Tibial nerve (tissue), 4 donors: ENCODE measurements at regions not wholly inside any gene's neighbourhood (a gene's known extent, or its start where the extent isn't known, plus 50 kb on each side); places are given as distances from the start of the nearest gene placed in this dataset.

Experiments used
- DNase-seq, 2 donors: peaks; one replicate each; pipeline ENCODE4 v3.0.0-alpha.2; 2019; ENCODE audit warnings: low spot score in 2 of 2
- H3K27ac ChIP-seq, 4 donors: fragments of 200-600 bp; sonication (generic) in 3 of 4; one replicate each; pipeline ENCODE4 v1.5.1; 2017 to 2019; ENCODE audit warnings: mild to moderate bottlenecking in 1 of 4
- H3K27me3 ChIP-seq, 2 donors: fragments of 200-600 bp; sonication (generic) in 1 of 2; one replicate each; pipeline versions ENCODE4 v1.5.1 to v1.6.0; 2017 to 2019
- H3K36me3 ChIP-seq, 3 donors: fragments of 200-600 bp; sonication (generic); one replicate each; pipeline ENCODE4 v1.5.1; 2018 to 2019
- H3K4me1 ChIP-seq, 4 donors: fragments of 200-600 bp; sonication (generic) in 3 of 4; one replicate each; pipeline ENCODE4 v1.5.1; 2017 to 2019
- H3K4me3 ChIP-seq, 4 donors: fragments of 200-600 bp; sonication (generic) in 3 of 4; one replicate each; pipeline ENCODE4 v1.5.1; 2017 to 2019; ENCODE audit warnings: mild to moderate bottlenecking in 1 of 4, moderate library complexity in 1 of 4
- H3K9me3 ChIP-seq, 4 donors: fragments of 200-600 bp; sonication (generic) in 3 of 4; one replicate each; pipeline ENCODE4 v1.5.1; 2017 to 2019
- EP300 ChIP-seq, 2 donors: sonication (generic); formaldehyde crosslinking; IDR thresholded peaks; one replicate each; pipeline ENCODE4 v1.6.1; 2017; ENCODE audit warnings: antibody characterized with exemption in 2 of 2, mild to moderate bottlenecking in 1 of 2
- POLR2A ChIP-seq, 2 donors: fragments of 450-650 bp; IDR thresholded peaks; one replicate each; pipeline ENCODE4 v1.6.1; 2017; ENCODE audit warnings: antibody characterized with exemption in 2 of 2, mild to moderate bottlenecking in 2 of 2, moderate library complexity in 2 of 2
- whole genome bisulfite sequencing, 2 donors: methylation state at CpG; one replicate each; pipeline ENCODE4 v1.1.5; 2018; 5-methylcytosine and 5-hydroxymethylcytosine counted together
- TF ChIP-seq, protein P1 (sequence below), 5 experiments: fragments of 200-600 bp in 3 of 5; fragments of 450-650 bp in 2 of 5; sonication (generic) in 3 of 5; IDR thresholded peaks; one replicate each; pipeline ENCODE4 v1.5.1; 2016 to 2019; ENCODE audit warnings: antibody characterized with exemption in 5 of 5, mild to moderate bottlenecking in 3 of 5, moderate library complexity in 2 of 5

DNA sequence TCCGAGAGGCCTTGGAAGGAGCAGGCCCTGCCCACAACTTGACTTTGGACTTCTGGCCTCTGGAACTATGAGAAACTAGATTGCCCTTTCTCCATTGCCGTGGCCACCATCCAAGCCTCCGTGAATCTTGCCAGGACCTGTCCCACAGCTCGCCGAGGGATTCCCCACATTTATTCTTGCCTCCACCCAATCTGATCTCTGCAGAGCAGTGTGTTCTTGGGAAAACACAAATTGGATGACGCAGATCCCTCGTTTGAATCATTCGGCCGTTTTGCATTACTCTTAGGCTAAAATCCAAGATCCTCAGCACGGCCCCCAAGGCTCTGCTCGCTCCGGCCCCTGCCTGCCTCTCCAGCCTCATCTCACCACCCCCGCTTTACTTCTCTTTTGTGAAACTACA lies 364.2 kb downstream of the ZNF516 start:
- WGBS, 2 donors: 78 to 83% methylated on average over 13 of the region's 13 CpGs
- Histone ChIP-seq H3K27me3 (no peaks in the 10 kb centered on the region), H3K4me3 (no peak overlapping the region), H3K27ac (no peak overlapping the region), H3K4me1 (no peaks in the 10 kb centered on the region), H3K36me3 (no peaks in the 10 kb centered on the region), H3K9me3 (peaks cover 0 to 14% (median 0%) of the 10 kb centered on the region in 4 donors)
- no peak for TF ChIP-seq POLR2A (IDR thresholded peaks at IDR 0.05)
- TF ChIP-seq, protein P1, sequence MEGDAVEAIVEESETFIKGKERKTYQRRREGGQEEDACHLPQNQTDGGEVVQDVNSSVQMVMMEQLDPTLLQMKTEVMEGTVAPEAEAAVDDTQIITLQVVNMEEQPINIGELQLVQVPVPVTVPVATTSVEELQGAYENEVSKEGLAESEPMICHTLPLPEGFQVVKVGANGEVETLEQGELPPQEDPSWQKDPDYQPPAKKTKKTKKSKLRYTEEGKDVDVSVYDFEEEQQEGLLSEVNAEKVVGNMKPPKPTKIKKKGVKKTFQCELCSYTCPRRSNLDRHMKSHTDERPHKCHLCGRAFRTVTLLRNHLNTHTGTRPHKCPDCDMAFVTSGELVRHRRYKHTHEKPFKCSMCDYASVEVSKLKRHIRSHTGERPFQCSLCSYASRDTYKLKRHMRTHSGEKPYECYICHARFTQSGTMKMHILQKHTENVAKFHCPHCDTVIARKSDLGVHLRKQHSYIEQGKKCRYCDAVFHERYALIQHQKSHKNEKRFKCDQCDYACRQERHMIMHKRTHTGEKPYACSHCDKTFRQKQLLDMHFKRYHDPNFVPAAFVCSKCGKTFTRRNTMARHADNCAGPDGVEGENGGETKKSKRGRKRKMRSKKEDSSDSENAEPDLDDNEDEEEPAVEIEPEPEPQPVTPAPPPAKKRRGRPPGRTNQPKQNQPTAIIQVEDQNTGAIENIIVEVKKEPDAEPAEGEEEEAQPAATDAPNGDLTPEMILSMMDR (IDR thresholded peaks at IDR 0.05): no peak
- no peak for TF ChIP-seq EP300 (IDR thresholded peaks at IDR 0.05)
- peak; percentile 40 to 43 for DNase-seq

DNA sequence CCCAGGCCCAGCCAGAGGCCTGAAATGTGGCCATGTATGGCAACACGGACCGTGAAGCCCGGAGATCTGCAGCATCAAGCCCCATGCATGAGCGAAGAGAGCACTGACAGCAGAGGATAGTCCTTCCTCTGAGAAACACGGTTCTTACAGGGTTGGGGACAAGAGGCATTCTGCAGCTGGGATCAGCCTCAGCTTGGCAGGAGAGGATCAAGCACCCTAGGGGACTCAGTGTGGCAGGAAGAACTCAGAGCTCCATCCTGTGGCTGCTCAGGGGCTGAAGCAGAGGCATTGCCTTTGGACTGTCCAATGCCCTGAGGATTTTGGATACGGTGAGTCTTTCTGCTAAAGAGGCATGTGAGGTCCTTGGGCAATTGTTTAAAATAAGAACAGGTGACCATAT lies 368.7 kb downstream of the ZNF516 start:
- TF ChIP-seq EP300 (IDR thresholded peaks at IDR 0.05): no peak
- TF ChIP-seq, protein P1 (IDR thresholded peaks at IDR 0.05): no peak
- TF ChIP-seq POLR2A (IDR thresholded peaks at IDR 0.05): no peak
- H3K4me1 ChIP-seq: no peaks in the 10 kb centered on the region
- WGBS, 2 donors: 58 to 78% methylated on average over 6 of the region's 6 CpGs
- H3K9me3 ChIP-seq: no peaks in the 10 kb centered on the region
- no peaks in the 10 kb centered on the region for H3K36me3 ChIP-seq
- H3K27me3 ChIP-seq: no peaks in the 10 kb centered on the region
- no peak overlapping the region for H3K4me3 ChIP-seq
- H3K27ac ChIP-seq: no peak overlapping the region
- DNase-seq: no peak

DNA sequence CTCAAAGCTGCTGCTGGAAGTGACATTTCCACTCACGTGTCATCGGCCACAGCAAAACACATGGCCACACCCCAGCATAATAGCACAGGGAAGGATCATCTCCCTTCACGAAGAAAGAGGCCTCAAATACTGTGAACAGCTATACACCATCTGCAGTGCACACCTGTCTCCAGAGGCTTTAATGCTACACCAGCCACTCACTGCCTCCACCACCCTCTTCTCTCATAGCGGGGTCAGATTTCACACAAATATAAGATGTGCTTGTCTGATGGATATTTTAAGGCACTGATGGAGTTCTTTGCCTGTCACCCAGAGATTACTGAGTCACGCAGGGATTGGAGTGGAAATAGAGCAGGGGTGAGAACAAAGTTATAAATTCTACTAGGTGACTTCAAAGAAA lies 374.0 kb downstream of the ZNF516 start:
- no peak overlapping the region for H3K27ac ChIP-seq
- TF ChIP-seq POLR2A (IDR thresholded peaks at IDR 0.05): no peak
- TF ChIP-seq, protein P1 (IDR thresholded peaks at IDR 0.05): no peak
- no peak for TF ChIP-seq EP300 (IDR thresholded peaks at IDR 0.05)
- 74 to 84% methylated on average over 5 of the region's 5 CpGs for WGBS, 2 donors
- H3K4me1 ChIP-seq: no peaks in the 10 kb centered on the region
- H3K27me3 ChIP-seq: no peaks in the 10 kb centered on the region
- no peak overlapping the region for H3K4me3 ChIP-seq
- DNase-seq: no peak
- no peaks in the 10 kb centered on the region for H3K36me3 ChIP-seq
- no peaks in the 10 kb centered on the region for H3K9me3 ChIP-seq

DNA sequence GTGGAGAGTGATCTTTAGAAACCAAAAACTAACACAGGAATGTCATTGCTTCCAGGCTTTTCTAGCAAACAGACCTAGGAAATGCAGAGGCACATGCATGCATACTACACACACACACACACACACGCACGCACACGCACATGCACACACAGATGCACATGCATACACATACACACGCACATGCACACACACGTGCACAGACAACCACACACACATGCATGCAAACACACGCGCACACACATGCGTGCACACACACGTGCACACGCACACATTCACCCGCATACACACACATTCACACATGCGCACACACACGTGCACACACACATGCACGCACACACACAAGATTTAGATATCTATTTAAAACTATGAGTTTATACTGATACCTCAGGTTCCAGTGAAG lies 379.5 kb downstream of the ZNF516 start:
- Histone ChIP-seq H3K36me3 (no peaks in the 10 kb centered on the region), H3K4me1 (no peaks in the 10 kb centered on the region), H3K27ac (no peak overlapping the region), H3K27me3 (no peaks in the 10 kb centered on the region), H3K9me3 (no peaks in the 10 kb centered on the region), H3K4me3 (no peak overlapping the region)
- 80 to 88% methylated on average over 14 of the region's 14 CpGs for WGBS, 2 donors
- DNase-seq: no peak
- TF ChIP-seq, protein P1 (IDR thresholded peaks at IDR 0.05): no peak
- TF ChIP-seq POLR2A (IDR thresholded peaks at IDR 0.05) (no peak), EP300 (IDR thresholded peaks at IDR 0.05) (no peak)

- Histone ChIP-seq H3K9me3 (peaks cover 0 to 3% (median 0%) of the 10 kb centered on the region in 4 donors), H3K4me3 (no peak overlapping the region), H3K4me1 (no peaks in the 10 kb centered on the region), H3K36me3 (no peaks in the 10 kb centered on the region), H3K27ac (no peak overlapping the region), H3K27me3 (no peaks in the 10 kb centered on the region)
- no peak for DNase-seq
- TF ChIP-seq EP300 (IDR thresholded peaks at IDR 0.05): no peak
- TF ChIP-seq, protein P1 (IDR thresholded peaks at IDR 0.05): no peak
- TF ChIP-seq POLR2A (IDR thresholded peaks at IDR 0.05): no peak
- WGBS, 2 donors: 81 to 88% methylated on average over 10 of the region's 10 CpGs
Observed at GRCh38 chr18:76113101-76113500, 381.9 kb downstream of the ZNF516 start.
